Endothelial cell of umbilical vein (primary cell): ENCODE measurements at regions not wholly inside any gene's neighbourhood (a gene's known extent, or its start where the extent isn't known, plus 50 kb on each side); places are given as distances from the start of the nearest gene placed in this dataset.

Experiments used
- POLR2A ChIP-seq: IDR thresholded peaks from 2 replicates; pipeline ENCODE4 v1.6.1; 2012; ENCODE audit warnings: low read depth, mild to moderate bottlenecking, control low read depth, low read length
- TF ChIP-seq, protein P1 (sequence below): IDR thresholded peaks from 2 replicates; pipeline ENCODE4 v1.6.1; 2011; ENCODE audit not compliant: insufficient read depth, insufficient read length

GRCh38 chr10:20381761-20382160 is 515.4 kb downstream of the NEBL start:
- TF ChIP-seq POLR2A, result no peak
- TF ChIP-seq, protein P1, sequence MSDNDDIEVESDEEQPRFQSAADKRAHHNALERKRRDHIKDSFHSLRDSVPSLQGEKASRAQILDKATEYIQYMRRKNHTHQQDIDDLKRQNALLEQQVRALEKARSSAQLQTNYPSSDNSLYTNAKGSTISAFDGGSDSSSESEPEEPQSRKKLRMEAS, result no peak
